Ishikawa (cell line): ENCODE measurements at regions not wholly inside any gene's neighbourhood (a gene's known extent, or its start where the extent isn't known, plus 50 kb on each side); places are given as distances from the start of the nearest gene placed in this dataset.

Experiments
- CEBPB ChIP-seq: IDR thresholded peaks from 2 replicates; pipeline ENCODE4 v1.6.1; 2012
- CREB1 ChIP-seq: IDR thresholded peaks from 2 replicates; pipeline ENCODE4 v1.6.1; 2012; ENCODE audit warnings: low read depth
- EGR1 ChIP-seq: IDR thresholded peaks from 2 replicates; pipeline ENCODE4 v1.6.1; 2012
- EP300 ChIP-seq: IDR thresholded peaks from 2 replicates; pipeline ENCODE4 v1.6.1; 2012; ENCODE audit warnings: borderline replicate concordance
- FOXM1 ChIP-seq: IDR thresholded peaks from 2 replicates; pipeline ENCODE4 v1.6.1; 2012; ENCODE audit warnings: low read depth, borderline replicate concordance
- NFIC ChIP-seq: IDR thresholded peaks from 2 replicates; pipeline ENCODE4 v1.6.1; 2012
- RAD21 ChIP-seq: IDR thresholded peaks from 2 replicates; pipeline ENCODE4 v1.6.1; 2012; ENCODE audit warnings: low read depth
- TAF1 ChIP-seq: IDR thresholded peaks from 2 replicates; pipeline ENCODE4 v1.6.1; 2012; ENCODE audit warnings: low read depth, mild to moderate bottlenecking
- TCF12 ChIP-seq: IDR thresholded peaks from 2 replicates; pipeline ENCODE4 v1.6.1; 2012; ENCODE audit warnings: low read depth
- TEAD4 ChIP-seq: IDR thresholded peaks from 2 replicates; pipeline ENCODE4 v1.6.1; 2012
- YY1 ChIP-seq: IDR thresholded peaks from 2 replicates; pipeline ENCODE4 v1.6.1; 2012; ENCODE audit warnings: low read depth
- ZBTB7A ChIP-seq: IDR thresholded peaks from 2 replicates; pipeline ENCODE4 v1.6.1; 2012; ENCODE audit warnings: low read depth
- TF ChIP-seq, protein P1 (sequence below): IDR thresholded peaks from 2 replicates; pipeline ENCODE4 v1.6.1; 2012
- TF ChIP-seq, protein P2 (sequence below): IDR thresholded peaks from 2 replicates; pipeline ENCODE4 v1.6.1; 2012; ENCODE audit warnings: low read depth, mild to moderate bottlenecking
- TF ChIP-seq, protein P3 (sequence below): IDR thresholded peaks from 2 replicates; pipeline ENCODE4 v1.6.1; 2012

DNA sequence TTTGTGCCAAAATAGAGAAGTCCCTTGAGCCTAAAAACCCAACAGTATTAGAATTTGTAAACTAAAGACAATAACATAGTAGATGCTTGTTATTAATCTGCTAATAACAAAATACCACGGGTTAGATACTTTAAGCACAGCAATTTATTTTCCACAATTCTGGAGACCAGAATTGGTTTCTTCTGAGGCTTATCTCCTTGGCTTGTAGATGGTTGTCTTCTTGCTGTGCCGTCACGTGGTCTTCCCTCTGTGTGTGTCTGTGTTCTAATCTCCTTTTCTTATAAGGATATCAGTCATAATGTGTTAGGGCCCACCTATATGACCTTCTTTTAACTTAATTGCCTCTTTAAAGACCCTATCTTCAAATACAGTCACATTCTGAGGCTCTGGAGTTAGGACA is 260.1 kb downstream of the CYRIA start:
- TF ChIP-seq EGR1 (no peak), FOXM1 (no peak), CREB1 (no peak), TEAD4 (no peak), NFIC (no peak), EP300 (no peak), YY1 (no peak), ZBTB7A (no peak), CEBPB (no peak), RAD21 (no peak), TCF12 (no peak), TAF1 (no peak)
- TF ChIP-seq, protein P1, sequence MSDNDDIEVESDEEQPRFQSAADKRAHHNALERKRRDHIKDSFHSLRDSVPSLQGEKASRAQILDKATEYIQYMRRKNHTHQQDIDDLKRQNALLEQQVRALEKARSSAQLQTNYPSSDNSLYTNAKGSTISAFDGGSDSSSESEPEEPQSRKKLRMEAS = no peak
- TF ChIP-seq, protein P2, sequence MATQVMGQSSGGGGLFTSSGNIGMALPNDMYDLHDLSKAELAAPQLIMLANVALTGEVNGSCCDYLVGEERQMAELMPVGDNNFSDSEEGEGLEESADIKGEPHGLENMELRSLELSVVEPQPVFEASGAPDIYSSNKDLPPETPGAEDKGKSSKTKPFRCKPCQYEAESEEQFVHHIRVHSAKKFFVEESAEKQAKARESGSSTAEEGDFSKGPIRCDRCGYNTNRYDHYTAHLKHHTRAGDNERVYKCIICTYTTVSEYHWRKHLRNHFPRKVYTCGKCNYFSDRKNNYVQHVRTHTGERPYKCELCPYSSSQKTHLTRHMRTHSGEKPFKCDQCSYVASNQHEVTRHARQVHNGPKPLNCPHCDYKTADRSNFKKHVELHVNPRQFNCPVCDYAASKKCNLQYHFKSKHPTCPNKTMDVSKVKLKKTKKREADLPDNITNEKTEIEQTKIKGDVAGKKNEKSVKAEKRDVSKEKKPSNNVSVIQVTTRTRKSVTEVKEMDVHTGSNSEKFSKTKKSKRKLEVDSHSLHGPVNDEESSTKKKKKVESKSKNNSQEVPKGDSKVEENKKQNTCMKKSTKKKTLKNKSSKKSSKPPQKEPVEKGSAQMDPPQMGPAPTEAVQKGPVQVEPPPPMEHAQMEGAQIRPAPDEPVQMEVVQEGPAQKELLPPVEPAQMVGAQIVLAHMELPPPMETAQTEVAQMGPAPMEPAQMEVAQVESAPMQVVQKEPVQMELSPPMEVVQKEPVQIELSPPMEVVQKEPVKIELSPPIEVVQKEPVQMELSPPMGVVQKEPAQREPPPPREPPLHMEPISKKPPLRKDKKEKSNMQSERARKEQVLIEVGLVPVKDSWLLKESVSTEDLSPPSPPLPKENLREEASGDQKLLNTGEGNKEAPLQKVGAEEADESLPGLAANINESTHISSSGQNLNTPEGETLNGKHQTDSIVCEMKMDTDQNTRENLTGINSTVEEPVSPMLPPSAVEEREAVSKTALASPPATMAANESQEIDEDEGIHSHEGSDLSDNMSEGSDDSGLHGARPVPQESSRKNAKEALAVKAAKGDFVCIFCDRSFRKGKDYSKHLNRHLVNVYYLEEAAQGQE = no peak
- TF ChIP-seq, protein P3, sequence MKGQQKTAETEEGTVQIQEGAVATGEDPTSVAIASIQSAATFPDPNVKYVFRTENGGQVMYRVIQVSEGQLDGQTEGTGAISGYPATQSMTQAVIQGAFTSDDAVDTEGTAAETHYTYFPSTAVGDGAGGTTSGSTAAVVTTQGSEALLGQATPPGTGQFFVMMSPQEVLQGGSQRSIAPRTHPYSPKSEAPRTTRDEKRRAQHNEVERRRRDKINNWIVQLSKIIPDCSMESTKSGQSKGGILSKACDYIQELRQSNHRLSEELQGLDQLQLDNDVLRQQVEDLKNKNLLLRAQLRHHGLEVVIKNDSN = no peak

DNA sequence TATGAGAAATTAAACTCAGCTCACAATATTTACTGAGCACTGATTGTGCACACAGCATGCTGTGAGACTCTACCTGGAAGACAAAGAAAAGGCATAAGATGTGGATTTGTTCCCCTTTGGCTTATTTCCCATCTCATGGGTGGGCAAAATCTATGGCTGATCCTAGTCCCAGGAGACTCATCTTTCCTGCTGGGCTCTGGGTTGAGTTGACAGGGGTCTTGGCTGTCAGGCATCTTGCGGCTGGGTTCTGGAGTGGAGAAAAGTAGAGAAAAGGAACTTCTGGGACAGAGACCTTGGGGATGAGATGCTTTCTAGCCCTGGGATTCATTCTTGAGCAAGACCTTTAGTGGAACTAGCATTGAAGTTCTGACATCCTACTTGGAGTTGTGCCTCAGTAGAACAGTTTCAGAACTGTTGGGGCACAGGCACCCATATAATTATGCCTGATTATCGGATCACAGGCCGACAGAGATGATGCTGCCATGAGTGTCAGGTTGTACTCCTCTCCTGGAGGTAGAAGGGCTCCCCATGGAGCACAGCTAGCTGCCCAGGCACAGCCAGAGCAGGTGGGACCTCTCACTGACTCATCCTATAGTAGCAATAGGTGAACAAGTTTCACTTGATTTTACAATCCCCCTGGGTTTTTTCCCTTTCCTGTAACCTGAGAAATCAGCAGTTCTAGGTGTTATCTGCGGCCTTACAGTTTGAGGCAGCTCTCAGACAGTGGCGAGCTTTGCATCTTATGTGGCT is 260.9 kb downstream of the CYRIA start:
- TF ChIP-seq TCF12 (no peak), EGR1 (no peak), CREB1 (no peak), FOXM1 (no peak), TAF1 (no peak), NFIC (no peak), CEBPB (no peak), YY1 (no peak), EP300 (no peak), RAD21 (no peak), ZBTB7A (no peak), TEAD4 (no peak)
- TF ChIP-seq, protein P3 = no peak
- TF ChIP-seq, protein P1 = no peak
- TF ChIP-seq, protein P2 = no peak

DNA sequence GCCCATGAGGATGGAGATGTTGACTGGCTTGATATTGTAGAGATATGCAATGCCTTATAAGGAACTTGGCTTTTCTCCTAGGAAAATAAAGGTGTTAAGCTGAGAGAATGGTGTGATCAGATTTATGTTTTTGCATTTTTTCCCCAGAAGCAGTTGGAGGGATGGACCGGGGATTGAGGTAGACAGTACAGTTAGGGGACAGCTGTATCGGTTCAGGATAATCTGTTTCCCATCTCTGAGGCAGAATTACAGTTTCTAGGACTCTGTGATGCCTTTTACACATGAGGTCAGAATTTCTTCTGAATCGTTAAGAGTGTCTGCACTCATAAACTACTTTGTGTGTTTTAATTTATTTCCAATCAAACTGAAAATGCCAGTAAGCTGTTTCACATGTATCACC is 261.5 kb downstream of the CYRIA start:
- no peak for TF ChIP-seq EP300
- no peak for TF ChIP-seq TEAD4
- TF ChIP-seq YY1 = no peak
- TF ChIP-seq CEBPB = no peak
- TF ChIP-seq RAD21 = no peak
- TF ChIP-seq, protein P3 = no peak
- TF ChIP-seq, protein P2 = no peak
- TF ChIP-seq FOXM1 = no peak
- no peak for TF ChIP-seq TCF12
- TF ChIP-seq TAF1 = no peak
- TF ChIP-seq, protein P1 = no peak
- TF ChIP-seq NFIC = no peak
- no peak for TF ChIP-seq CREB1
